ENCODE measurements at regions not wholly inside any gene's neighbourhood (a gene's known extent, or its start where the extent isn't known, plus 50 kb on each side); places are given as distances from the start of the nearest gene placed in this dataset.
"Not testable (repeated sequence)": the region's sequence is repeated elsewhere in the genome, so short reads cannot be mapped to it uniquely, and the experiment has no call there.

DNA sequence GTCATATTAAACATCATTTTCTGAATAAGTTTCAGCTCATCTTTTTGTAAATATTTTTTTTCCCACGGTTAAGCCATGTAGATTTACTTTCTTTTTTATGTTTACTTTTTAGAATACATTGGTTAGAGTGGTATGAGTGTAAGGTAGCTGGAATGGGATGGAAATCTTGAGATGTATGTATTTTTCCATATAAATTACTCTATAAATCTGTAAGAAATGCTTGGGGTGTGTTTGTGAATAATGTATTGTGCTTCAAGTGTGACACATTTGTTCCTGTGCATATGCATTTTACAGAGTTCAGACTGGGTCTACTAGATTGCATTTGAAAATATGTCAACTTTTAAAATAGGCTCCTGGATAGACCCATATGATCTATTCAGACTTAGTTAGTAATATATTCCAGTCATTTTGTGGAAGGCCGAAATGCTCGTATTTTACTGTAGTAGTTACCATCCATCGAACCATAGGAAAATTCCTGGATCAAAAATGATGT is 756.8 kb downstream of the RAPGEF2 start:
- DNase-seq = no peak

- DNase-seq = no peak
These were observed 758.1 kb downstream of the RAPGEF2 start for GRCh38 chr4:159860945-159861344.

- DNase-seq = no peak
These were observed 761.5 kb downstream of the RAPGEF2 start for GRCh38 chr4:159864337-159864736.

GRCh38 chr4:159867673-159868072 is 764.8 kb downstream of the RAPGEF2 start:
- no peak for DNase-seq

DNA sequence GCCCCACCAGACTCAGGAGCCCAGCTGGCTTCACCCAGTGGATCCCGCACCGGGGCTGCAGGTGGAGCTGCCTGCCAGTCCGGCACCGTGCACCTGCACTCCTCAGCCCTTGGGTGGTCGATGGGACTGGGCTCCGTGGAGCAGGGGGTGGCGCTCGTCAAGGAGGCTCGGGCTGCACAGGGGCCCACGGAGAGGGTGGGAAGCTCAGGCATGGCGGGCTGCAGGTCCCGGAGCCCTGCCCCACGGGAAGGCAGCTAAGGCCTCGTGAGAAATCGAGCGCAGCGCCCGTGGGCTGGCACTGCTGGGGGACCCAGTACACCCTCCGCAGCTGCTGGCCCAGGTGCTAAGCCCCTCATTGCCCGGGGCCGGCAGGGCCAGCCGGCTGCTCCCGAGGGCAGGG is 766.1 kb downstream of the RAPGEF2 start:
- DNase-seq = not testable (repeated sequence)

- no peak for DNase-seq
These were observed 768.3 kb downstream of the RAPGEF2 start for GRCh38 chr4:159871141-159871540.

DNA sequence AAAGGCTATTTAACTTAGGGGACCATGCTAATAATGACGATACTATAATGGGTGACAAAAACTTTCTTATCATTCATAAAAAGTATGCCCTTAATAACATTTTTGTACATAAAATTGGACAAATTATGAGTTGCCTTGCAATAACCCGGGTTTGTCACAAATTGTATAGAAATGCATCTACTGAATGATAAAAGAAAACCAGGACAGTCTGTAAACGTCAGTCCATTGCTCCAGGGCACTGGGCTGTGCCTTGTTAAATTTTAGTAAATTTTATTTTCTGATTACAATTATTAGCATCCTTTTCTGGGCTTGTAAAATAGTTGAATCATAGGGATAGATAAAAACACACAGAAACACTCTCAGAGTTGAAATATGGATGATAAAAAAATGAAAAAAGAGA is 778.3 kb downstream of the RAPGEF2 start:
- DNase-seq = no peak

GRCh38 chr4:159884989-159885388 is 782.1 kb downstream of the RAPGEF2 start:
- no peak for DNase-seq

GRCh38 chr4:159899596-159899995 is 796.7 kb downstream of the RAPGEF2 start:
- DNase-seq = no peak

DNA sequence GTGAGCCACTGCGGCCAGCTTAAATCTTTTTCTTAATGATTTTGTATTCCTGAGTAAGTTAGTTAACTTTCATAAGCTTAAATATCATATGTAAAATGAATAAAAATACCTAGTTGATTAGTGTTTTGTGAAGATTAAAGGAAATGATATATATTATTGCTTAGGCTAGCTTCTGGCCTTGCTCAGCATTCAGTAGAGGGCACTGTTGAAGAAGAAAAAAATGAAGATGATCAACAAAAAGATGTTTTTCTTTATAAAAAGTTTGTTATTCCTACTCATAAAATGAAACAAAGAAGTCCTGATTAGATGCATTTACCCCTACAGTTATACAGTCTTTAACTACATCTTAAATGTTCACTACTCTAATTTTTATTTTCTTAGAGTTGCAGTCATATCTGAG is 797.7 kb downstream of the RAPGEF2 start:
- DNase-seq = no peak

DNA sequence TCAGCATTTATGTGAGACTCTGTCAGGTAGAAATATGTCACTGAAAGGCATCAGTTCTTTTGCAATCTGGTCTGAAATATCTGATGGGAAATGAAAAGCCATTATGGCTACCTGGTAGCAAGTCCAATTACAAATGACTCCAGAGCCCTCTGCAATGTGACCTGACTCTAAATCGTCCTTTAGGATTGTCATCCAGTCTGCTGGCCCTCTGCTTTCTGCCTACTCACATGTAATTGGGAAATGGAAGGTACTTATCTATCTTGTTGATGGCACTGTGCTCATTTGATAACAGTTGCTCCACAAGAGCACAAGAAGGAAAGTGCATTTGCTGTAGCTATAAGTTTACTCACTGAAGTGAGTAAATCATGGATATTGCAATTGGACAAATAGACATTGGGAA is 799.8 kb downstream of the RAPGEF2 start:
- no peak for DNase-seq

GRCh38 chr4:159904906-159905305 is 802.0 kb downstream of the RAPGEF2 start:
- DNase-seq = no peak

GRCh38 chr4:159906051-159906450 is 803.2 kb downstream of the RAPGEF2 start:
- no peak for DNase-seq

DNA sequence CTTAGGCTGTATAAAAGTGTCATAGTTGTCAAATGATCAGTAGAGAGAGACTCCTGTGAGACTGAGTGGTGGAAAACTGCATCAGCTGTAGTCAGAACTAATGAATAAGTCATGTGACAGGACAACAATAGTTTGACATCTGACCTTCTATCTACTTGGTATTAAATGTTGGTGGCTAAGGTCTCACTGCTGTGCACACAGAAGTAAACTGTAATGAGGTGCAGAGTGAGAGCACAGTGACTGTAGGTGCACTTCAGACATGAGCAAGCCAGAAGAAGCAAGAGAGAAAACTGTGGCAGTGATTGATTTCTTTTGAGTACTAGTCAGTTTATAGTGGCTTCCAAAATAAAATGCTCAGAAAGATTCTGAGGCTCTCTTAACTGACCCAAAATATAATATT is 803.6 kb downstream of the RAPGEF2 start:
- no peak for DNase-seq

DNA sequence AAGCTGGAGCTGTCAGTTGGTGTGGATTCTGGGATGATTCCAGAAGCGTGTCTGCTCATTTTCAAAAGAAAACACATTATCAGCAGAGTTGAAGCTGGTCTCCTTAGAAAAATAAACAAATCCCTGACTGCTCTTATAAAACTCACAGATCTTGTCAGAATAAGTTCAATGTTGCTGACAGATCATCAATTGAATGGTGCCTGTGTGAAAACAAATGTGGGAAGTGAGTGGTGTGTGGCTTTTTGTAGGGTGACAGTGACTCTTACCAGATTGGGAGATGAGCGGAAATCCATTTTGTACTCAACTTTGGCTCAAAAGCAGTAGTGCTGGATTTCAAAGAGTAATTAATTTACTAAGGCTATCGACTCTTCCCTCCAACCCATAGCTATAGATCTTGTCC is 807.8 kb downstream of the RAPGEF2 start:
- no peak for DNase-seq

DNA sequence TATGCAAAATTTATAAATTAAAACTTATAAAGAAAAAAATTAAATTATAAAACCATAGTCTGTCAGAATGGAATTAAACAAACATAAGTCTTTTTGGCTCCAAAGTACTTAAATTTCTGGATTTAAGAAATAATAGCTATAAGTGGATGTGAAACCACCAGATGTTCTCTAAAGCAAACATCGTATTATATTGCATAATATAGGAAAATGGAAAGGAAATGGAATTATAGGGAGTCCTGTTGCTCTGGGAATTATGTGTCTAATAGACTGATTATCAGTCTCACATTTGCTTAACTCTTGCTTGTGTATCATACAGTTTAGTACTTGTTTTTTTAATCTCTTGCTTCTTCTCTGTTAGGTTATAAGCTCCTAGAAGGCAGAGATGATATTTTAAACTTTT is 819.2 kb downstream of the RAPGEF2 start:
- no peak for DNase-seq

GRCh38 chr4:159925770-159926169 is 822.9 kb downstream of the RAPGEF2 start:
- no peak for DNase-seq

DNA sequence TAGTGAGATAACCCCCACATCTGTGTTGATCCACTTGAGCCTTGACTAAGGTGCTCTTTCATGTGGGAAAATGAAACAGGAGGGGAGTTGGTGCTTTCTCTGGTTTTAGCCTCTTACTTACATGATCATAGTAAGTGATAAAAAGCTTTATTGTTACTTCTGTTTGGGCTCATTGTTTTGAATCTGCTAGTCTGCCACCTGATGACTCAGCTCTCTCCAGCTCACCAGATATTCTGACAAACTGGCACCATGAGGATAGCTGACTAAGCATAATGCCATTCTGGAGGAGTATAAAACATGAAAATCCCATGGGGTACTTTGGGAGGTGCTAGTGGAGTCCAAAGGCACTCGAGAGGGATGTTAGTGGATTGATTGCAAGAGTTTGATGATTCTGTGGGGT is 824.0 kb downstream of the RAPGEF2 start:
- no peak for DNase-seq

- DNase-seq = no peak
These were observed 824.9 kb downstream of the RAPGEF2 start for GRCh38 chr4:159927781-159928180.

DNA sequence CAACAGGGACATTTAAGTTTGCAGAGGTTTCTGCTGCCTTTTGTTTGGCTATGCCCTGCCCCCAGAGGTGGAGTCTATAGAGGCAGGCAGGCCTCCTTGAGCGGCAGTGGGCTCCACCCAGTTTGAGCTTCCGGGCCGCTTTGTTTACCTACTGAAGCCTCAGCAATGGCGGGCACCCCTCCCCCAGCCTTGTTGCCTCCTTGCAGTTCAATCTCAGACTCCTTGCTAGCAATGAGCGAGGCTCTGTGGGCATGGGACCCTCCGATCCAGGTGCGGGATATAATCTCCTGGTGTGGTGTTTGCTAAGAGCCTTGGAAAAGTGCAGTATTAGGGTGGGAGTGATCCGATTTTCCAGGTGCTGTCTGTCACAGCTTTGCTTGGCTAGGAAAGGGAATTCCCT is 831.7 kb downstream of the RAPGEF2 start:
- DNase-seq = not testable (repeated sequence)

DNA sequence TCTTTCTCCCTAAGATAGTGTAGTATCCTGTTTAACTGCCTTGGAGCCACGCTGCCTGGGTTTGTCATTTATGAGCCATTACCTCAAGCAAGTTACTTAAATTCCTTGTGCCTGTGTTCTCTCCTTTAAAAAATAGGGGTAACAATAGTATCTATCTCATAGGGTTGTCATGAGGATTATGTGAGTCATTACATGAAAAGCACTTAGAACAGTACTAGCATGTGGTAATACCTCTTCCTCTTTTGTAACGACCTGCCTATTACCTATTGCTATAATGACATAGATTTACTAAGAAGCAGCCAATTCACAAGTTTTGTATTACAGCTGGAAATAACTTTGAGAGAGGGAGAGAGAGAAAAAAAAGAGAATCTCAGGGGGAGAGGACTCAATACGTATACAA is 834.7 kb downstream of the RAPGEF2 start:
- DNase-seq = no peak

- not testable (repeated sequence) for DNase-seq
These were observed 836.8 kb downstream of the RAPGEF2 start for GRCh38 chr4:159939681-159940080.

DNA sequence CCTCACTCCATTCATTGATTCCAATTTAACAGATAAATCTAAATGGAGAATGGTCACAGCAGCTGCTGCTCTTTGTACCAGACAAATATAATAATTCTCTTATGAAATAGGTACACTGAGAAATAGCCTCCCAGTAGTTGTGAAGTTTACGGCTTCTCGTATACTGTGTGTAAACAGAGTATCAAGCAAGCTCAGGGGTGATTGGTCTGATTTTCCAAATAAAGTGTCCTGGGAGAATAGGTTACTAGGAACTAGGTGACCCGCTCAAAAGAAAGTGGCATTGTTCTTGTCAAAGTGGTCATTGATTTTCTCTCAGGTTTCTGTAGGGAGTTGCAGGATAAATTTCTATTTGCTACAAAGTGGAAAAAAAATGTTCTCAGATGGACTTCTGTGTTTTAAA is 838.2 kb downstream of the RAPGEF2 start:
- no peak for DNase-seq

DNA sequence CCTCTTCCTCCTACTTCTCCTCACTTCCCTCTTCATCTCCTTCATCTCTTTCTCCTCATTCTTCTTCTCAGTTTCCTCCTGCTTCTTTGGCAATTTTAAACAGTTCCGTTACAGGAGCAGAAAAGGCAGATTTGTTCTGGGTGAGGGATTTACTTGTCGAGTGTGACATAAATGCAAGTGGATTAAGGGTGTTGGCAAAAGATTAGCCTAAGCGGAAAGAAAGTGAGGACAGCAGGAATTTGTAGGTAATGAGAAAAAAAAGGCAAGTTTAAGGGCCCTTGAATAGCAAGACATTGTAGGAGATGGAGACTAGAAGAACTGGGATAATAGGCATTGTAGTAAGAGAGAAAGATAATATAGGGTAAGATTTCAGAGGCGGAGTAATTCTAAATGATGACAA is 841.6 kb downstream of the RAPGEF2 start:
- no peak for DNase-seq

GRCh38 chr4:159946983-159947615 is 844.2 kb downstream of the RAPGEF2 start:
- peak; percentile 0 for DNase-seq
